ENCODE measurements at regions not wholly inside any gene's neighbourhood (a gene's known extent, or its start where the extent isn't known, plus 50 kb on each side); places are given as distances from the start of the nearest gene placed in this dataset.
"Not testable (repeated sequence)": the region's sequence is repeated elsewhere in the genome, so short reads cannot be mapped to it uniquely, and the experiment has no call there.

DNA sequence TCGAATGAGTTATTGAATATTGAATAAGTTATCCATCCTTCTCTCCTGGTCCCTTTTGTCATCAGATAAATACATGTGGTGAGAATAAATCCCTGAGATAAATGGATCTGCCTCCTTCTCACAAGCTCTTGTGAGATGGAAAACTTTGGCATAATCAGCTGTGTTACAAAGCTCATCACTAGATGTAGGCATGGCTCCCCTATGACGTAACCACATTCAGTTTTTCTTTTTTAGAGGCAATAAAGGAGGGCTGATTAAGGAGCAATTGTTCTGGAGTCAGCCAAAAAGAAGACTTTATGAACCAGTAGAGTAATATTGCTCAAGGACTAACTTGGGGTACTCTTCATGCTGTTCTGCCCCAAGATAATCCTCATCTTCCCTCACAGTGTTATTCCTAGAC lies 90.5 kb upstream of the GATB start:
- no peak overlapping the region for H3K4me3 Mint-ChIP-seq
- H3K36me3 Mint-ChIP-seq (ENCODE audit: low read depth), result no peaks in the 10 kb centered on the region
- peaks cover 2% of the 10 kb centered on the region for H3K4me1 Mint-ChIP-seq
- ATAC-seq, result no peak
- no peak for DNase-seq
- ChIA-PET CTCF (interaction anchor here (0.6 kb wide), 2 partner anchors 81 to 191 kb away, joined by 3 to 4 read pairs; no protein-coding TSS in a partner anchor), POLR2A (no interaction called here)
- no peak overlapping the region for H3K27ac Mint-ChIP-seq
- intact Hi-C loops (cut with DNase I, micrococcal nuclease), result no loop called here
- H3K9me3 Mint-ChIP-seq (ENCODE audit: low read depth), result peaks cover 2% of the 10 kb centered on the region
- peaks cover 2% of the 10 kb centered on the region for H3K27me3 Mint-ChIP-seq

- Mint-ChIP-seq H3K4me1 (peaks cover 2% of the 10 kb centered on the region), H3K36me3 (ENCODE audit: low read depth) (no peaks in the 10 kb centered on the region), H3K27me3 (peaks cover 2% of the 10 kb centered on the region), H3K27ac (no peak overlapping the region), H3K9me3 (ENCODE audit: low read depth) (peaks cover 2% of the 10 kb centered on the region), H3K4me3 (no peak overlapping the region)
- ATAC-seq (no peak), DNase-seq (no peak)
- ChIA-PET CTCF (interaction anchor here (0.6 kb wide), 2 partner anchors 82 to 191 kb away, joined by 3 to 4 read pairs; no protein-coding TSS in a partner anchor), POLR2A (no interaction called here)
- intact Hi-C loops (cut with DNase I, micrococcal nuclease), result no loop called here
Observed at GRCh38 chr4:151850791-151851213, 90.0 kb upstream of the GATB start.

DNA sequence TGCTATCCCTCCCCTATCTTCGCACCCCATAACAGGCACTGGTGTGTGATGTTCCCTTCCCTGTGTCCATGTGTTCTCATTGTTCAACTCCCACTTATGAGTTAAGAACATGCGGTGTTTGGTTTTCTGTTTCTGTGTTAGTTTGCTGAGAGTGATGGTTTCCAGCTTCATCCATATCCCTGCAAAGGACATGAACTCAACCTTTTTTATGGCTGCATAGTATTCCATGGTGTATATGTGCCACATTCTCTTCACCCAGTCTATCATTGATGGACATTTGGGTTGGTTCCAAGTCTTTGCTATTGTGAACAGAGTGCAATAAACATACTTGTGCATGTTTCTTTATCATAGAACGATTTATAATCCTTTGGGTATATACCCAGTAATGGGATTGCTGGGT lies 84.7 kb upstream of the GATB start:
- H3K36me3 Mint-ChIP-seq (ENCODE audit: low read depth); H3K9me3 Mint-ChIP-seq (ENCODE audit: low read depth); H3K27me3 Mint-ChIP-seq; ATAC-seq; H3K4me3 Mint-ChIP-seq; H3K4me1 Mint-ChIP-seq; intact Hi-C loops (cut with DNase I, micrococcal nuclease); CTCF ChIA-PET; H3K27ac Mint-ChIP-seq; DNase-seq; POLR2A ChIA-PET: not testable (repeated sequence)

DNA sequence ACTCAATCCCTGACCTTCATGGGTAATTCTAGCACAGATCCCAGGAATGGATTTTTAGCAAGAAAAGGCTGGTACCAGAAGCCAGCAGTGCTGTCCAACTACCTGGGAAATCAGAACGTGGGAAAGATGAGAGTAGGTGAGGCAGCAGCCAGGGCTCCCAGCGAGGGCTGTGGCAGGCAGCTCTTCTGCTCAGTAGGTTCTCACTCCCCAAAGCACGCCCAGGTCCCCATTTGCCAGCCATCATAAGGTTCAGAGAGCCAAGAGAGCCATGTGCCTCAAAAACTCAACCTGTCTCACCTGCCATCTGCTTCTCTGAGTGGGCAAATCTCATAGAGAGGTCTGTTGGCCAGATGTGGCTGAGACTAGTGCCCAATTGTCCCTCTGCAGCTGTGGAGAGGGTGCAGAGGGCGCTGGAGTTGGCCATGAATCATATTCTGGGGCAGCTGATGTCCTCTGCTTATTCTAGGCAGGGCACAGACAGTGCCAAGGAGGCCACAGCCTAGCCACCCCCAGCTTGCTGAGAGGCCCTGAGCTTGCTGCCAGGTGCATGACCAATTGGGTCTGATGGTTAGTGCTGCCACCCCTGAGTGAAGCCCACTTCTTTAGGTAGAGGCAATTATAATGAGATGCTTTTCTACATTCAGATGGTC lies 81.7 kb upstream of the GATB start:
- POLR2A ChIA-PET, result interaction anchor here (0.6 kb wide), 1 partner anchor 493 kb away, joined by 3 read pairs; no protein-coding TSS in a partner anchor
- no peak for DNase-seq
- ATAC-seq, result no peak
- H3K27me3 Mint-ChIP-seq, result peaks cover 2% of the 10 kb centered on the region
- H3K9me3 Mint-ChIP-seq (ENCODE audit: low read depth), result no peaks in the 10 kb centered on the region
- no peaks in the 10 kb centered on the region for H3K4me1 Mint-ChIP-seq
- no peak overlapping the region for H3K27ac Mint-ChIP-seq
- CTCF ChIA-PET, result no interaction called here
- intact Hi-C loops (cut with DNase I, micrococcal nuclease), result no loop called here
- no peak overlapping the region for H3K4me3 Mint-ChIP-seq
- H3K36me3 Mint-ChIP-seq (ENCODE audit: low read depth), result no peaks in the 10 kb centered on the region

DNA sequence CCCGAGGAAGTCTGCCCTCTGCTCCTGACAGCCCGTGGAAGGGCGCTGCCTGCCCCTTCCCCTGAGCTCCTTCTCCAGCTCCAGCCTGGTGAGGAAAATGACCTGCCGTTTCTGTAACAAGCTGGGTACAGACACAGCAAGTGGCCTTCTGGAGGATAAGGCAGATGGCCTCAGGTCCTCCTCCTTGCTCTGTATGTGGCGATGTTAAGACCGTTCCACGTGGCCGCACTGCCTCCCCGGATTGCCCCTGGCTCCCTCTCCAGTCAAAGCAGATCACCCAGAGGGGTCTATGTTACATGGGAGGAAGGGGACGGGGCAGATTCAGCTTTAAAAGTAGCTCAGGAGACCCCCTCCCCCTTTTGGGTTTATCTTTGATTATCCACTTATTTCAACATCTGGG lies 80.3 kb upstream of the GATB start:
- no peaks in the 10 kb centered on the region for H3K36me3 Mint-ChIP-seq (ENCODE audit: low read depth)
- no peak for ATAC-seq
- DNase-seq, result no peak
- H3K27me3 Mint-ChIP-seq, result peaks cover 2% of the 10 kb centered on the region
- ChIA-PET POLR2A (no interaction called here), CTCF (interaction anchor here (0.6 kb wide), 1 partner anchor 388 kb away, joined by 4 read pairs; no protein-coding TSS in a partner anchor)
- intact Hi-C loops (cut with DNase I, micrococcal nuclease), result no loop called here
- no peaks in the 10 kb centered on the region for H3K9me3 Mint-ChIP-seq (ENCODE audit: low read depth)
- H3K4me1 Mint-ChIP-seq, result no peaks in the 10 kb centered on the region
- no peak overlapping the region for H3K27ac Mint-ChIP-seq
- no peak overlapping the region for H3K4me3 Mint-ChIP-seq

- Mint-ChIP-seq H3K4me1 (peaks cover 14% of the 10 kb centered on the region), H3K4me3 (no peak overlapping the region), H3K27me3 (peaks cover 2% of the 10 kb centered on the region), H3K9me3 (ENCODE audit: low read depth) (no peaks in the 10 kb centered on the region), H3K36me3 (ENCODE audit: low read depth) (no peaks in the 10 kb centered on the region), H3K27ac (no peak overlapping the region)
- no peak for ATAC-seq
- intact Hi-C loops (cut with DNase I, micrococcal nuclease), result no loop called here
- no peak for DNase-seq
- CTCF ChIA-PET, result interaction anchor here (0.6 kb wide), 1 partner anchor 33 kb away, joined by 3 read pairs; no protein-coding TSS in a partner anchor
- POLR2A ChIA-PET, result no interaction called here
Observed at GRCh38 chr4:151835467-151835866, 74.7 kb upstream of the GATB start.

GRCh38 chr4:151833174-151833573 lies 72.4 kb upstream of the GATB start:
- H3K4me3 Mint-ChIP-seq, result no peak overlapping the region
- ChIA-PET POLR2A (no interaction called here), CTCF (interaction anchor here (1.5 kb wide), 1 partner anchor 24 kb away, joined by 3 read pairs; no protein-coding TSS in a partner anchor)
- no peak overlapping the region for H3K27ac Mint-ChIP-seq
- peaks cover 14% of the 10 kb centered on the region for H3K4me1 Mint-ChIP-seq
- H3K36me3 Mint-ChIP-seq (ENCODE audit: low read depth), result no peaks in the 10 kb centered on the region
- peak; percentile 88 for ATAC-seq
- no peaks in the 10 kb centered on the region for H3K9me3 Mint-ChIP-seq (ENCODE audit: low read depth)
- DNase-seq, result no peak
- intact Hi-C loops (cut with DNase I, micrococcal nuclease), result loop anchor here in 1 of 2 experiments (1.0 kb wide), 1 partner anchor 49 kb away; no protein-coding TSS in a partner anchor
- H3K27me3 Mint-ChIP-seq, result peaks cover 2% of the 10 kb centered on the region

GRCh38 chr4:151831526-151831925 lies 70.7 kb upstream of the GATB start:
- ChIA-PET POLR2A (no interaction called here), CTCF (interaction anchor here (1.5 kb wide), 1 partner anchor 23 kb away, joined by 3 read pairs; no protein-coding TSS in a partner anchor)
- Mint-ChIP-seq H3K27ac (no peak overlapping the region), H3K36me3 (ENCODE audit: low read depth) (no peaks in the 10 kb centered on the region), H3K9me3 (ENCODE audit: low read depth) (no peaks in the 10 kb centered on the region), H3K4me1 (peaks cover 14% of the 10 kb centered on the region), H3K27me3 (no peaks in the 10 kb centered on the region), H3K4me3 (no peak overlapping the region)
- intact Hi-C loops (cut with DNase I, micrococcal nuclease), result no loop called here
- ATAC-seq, result no peak
- no peak for DNase-seq

DNA sequence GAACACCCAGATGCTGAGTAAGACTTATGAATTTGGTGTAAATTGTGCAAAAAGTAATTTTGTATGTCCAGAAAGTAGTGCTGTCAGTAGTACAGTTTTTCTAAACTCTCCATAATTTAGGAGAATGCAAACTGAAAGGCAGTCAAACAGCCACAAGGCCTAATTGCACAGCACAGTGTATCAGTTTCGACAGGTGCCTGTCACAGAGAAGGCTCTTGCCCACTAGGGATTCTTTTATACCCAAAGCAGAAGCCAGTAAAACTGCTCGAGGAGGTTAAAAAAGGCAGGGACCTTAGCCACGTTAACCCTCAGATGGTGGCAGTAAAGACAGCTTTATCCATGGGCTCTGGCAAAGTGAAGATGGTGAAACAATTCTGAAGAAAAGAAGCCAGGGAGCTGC lies 69.4 kb upstream of the GATB start:
- Mint-ChIP-seq H3K27ac (no peak overlapping the region), H3K36me3 (ENCODE audit: low read depth) (no peaks in the 10 kb centered on the region), H3K4me3 (no peak overlapping the region), H3K9me3 (ENCODE audit: low read depth) (peaks cover 6% of the 10 kb centered on the region), H3K27me3 (no peaks in the 10 kb centered on the region), H3K4me1 (peaks cover 14% of the 10 kb centered on the region)
- intact Hi-C loops (cut with DNase I, micrococcal nuclease), result no loop called here
- DNase-seq (no peak), ATAC-seq (no peak)
- ChIA-PET CTCF (no interaction called here), POLR2A (no interaction called here)

GRCh38 chr4:151829309-151829708 lies 68.5 kb upstream of the GATB start:
- H3K36me3 Mint-ChIP-seq (ENCODE audit: low read depth), result no peaks in the 10 kb centered on the region
- ATAC-seq, result no peak
- CTCF ChIA-PET, result no interaction called here
- no peak for DNase-seq
- no peaks in the 10 kb centered on the region for H3K27me3 Mint-ChIP-seq
- POLR2A ChIA-PET, result no interaction called here
- peaks cover 14% of the 10 kb centered on the region for H3K4me1 Mint-ChIP-seq
- intact Hi-C loops (cut with DNase I, micrococcal nuclease), result no loop called here
- no peak overlapping the region for H3K4me3 Mint-ChIP-seq
- H3K27ac Mint-ChIP-seq, result no peak overlapping the region
- H3K9me3 Mint-ChIP-seq (ENCODE audit: low read depth), result peaks cover 6% of the 10 kb centered on the region

GRCh38 chr4:151824656-151825055 lies 63.8 kb upstream of the GATB start:
- DNase-seq, result no peak
- peaks cover 6% of the 10 kb centered on the region for H3K9me3 Mint-ChIP-seq (ENCODE audit: low read depth)
- intact Hi-C loops (cut with DNase I, micrococcal nuclease), result no loop called here
- no peak overlapping the region for H3K4me3 Mint-ChIP-seq
- ChIA-PET POLR2A (no interaction called here), CTCF (interaction anchor here (0.7 kb wide), 1 partner anchor 20 kb away, joined by 4 read pairs; no protein-coding TSS in a partner anchor)
- H3K27me3 Mint-ChIP-seq, result peaks cover 9% of the 10 kb centered on the region
- no peaks in the 10 kb centered on the region for H3K36me3 Mint-ChIP-seq (ENCODE audit: low read depth)
- ATAC-seq, result no peak
- no peak overlapping the region for H3K27ac Mint-ChIP-seq
- H3K4me1 Mint-ChIP-seq, result no peaks in the 10 kb centered on the region

GRCh38 chr4:151822331-151822730 lies 61.5 kb upstream of the GATB start:
- no peak overlapping the region for H3K4me3 Mint-ChIP-seq
- H3K27ac Mint-ChIP-seq, result no peak overlapping the region
- intact Hi-C loops (cut with DNase I, micrococcal nuclease), result no loop called here
- ATAC-seq (no peak), DNase-seq (no peak)
- peaks cover 6% of the 10 kb centered on the region for H3K9me3 Mint-ChIP-seq (ENCODE audit: low read depth)
- no peaks in the 10 kb centered on the region for H3K36me3 Mint-ChIP-seq (ENCODE audit: low read depth)
- ChIA-PET POLR2A (no interaction called here), CTCF (no interaction called here)
- H3K4me1 Mint-ChIP-seq, result no peaks in the 10 kb centered on the region
- H3K27me3 Mint-ChIP-seq, result peaks cover 9% of the 10 kb centered on the region

All from activated CD4-positive, alpha-beta T cell treated with anti-CD3 and anti-CD28 coated beads for 36 hours (primary cell).